ENCODE measurements at regions not wholly inside any gene's neighbourhood (a gene's known extent, or its start where the extent isn't known, plus 50 kb on each side); places are given as distances from the start of the nearest gene placed in this dataset.

- no peak for DNase-seq
Measured at GRCh38 chr21:40901691-40902090, 54.7 kb upstream of the DSCAM start.

- DNase-seq: no peak
Measured at GRCh38 chr21:40902299-40902698, 55.3 kb upstream of the DSCAM start.

GRCh38 chr21:40902993-40903392, 56.0 kb upstream of the DSCAM start:
- DNase-seq: no peak

- no peak for DNase-seq
Measured at GRCh38 chr21:40905251-40905650, 58.3 kb upstream of the DSCAM start.

- no peak for DNase-seq
Measured at GRCh38 chr21:40912375-40912774, 65.4 kb upstream of the DSCAM start.

GRCh38 chr21:40915114-40915513, 68.2 kb upstream of the DSCAM start:
- DNase-seq: no peak

- DNase-seq: no peak
Measured at GRCh38 chr21:40923407-40923806, 76.4 kb upstream of the DSCAM start.

GRCh38 chr21:40923901-40924300, 76.9 kb upstream of the DSCAM start:
- no peak for DNase-seq

- no peak for DNase-seq
Measured at GRCh38 chr21:40924641-40925040, 77.7 kb upstream of the DSCAM start.

GRCh38 chr21:40926238-40926637, 79.3 kb upstream of the DSCAM start:
- DNase-seq: no peak

- DNase-seq: no peak
Measured at GRCh38 chr21:40929833-40930232, 82.9 kb upstream of the DSCAM start.

- DNase-seq: no peak
Measured at GRCh38 chr21:40931197-40931596, 84.2 kb upstream of the DSCAM start.

GRCh38 chr21:40936178-40936577, 89.2 kb upstream of the DSCAM start:
- no peak for DNase-seq

- no peak for DNase-seq
Measured at GRCh38 chr21:40936771-40937261, 89.9 kb upstream of the DSCAM start.

- DNase-seq: no peak
Measured at GRCh38 chr21:40938078-40938477, 91.1 kb upstream of the DSCAM start.

- DNase-seq: no peak
Measured at GRCh38 chr21:40938611-40939010, 91.7 kb upstream of the DSCAM start.

GRCh38 chr21:40947713-40948112, 100.8 kb upstream of the DSCAM start:
- no peak for DNase-seq

GRCh38 chr21:40950970-40951369, 104.0 kb upstream of the DSCAM start:
- no peak for DNase-seq

GRCh38 chr21:40952551-40953323, 105.8 kb upstream of the DSCAM start:
- DNase-seq: no peak

GRCh38 chr21:40964691-40965090, 117.7 kb upstream of the DSCAM start:
- no peak for DNase-seq

GRCh38 chr21:40967771-40968170, 120.8 kb upstream of the DSCAM start:
- no peak for DNase-seq

GRCh38 chr21:40972151-40972550, 125.2 kb upstream of the DSCAM start:
- no peak for DNase-seq

- no peak for DNase-seq
Measured at GRCh38 chr21:40976198-40977109, 129.5 kb upstream of the DSCAM start.

- no peak for DNase-seq
Measured at GRCh38 chr21:40985370-40985769, 138.4 kb upstream of the DSCAM start.
